Muscle of leg (tissue), 3 donors: ENCODE measurements at regions not wholly inside any gene's neighbourhood (a gene's known extent, or its start where the extent isn't known, plus 50 kb on each side); places are given as distances from the start of the nearest gene placed in this dataset.
"Not testable (repeated sequence)": the region's sequence is repeated elsewhere in the genome, so short reads cannot be mapped to it uniquely, and the experiment has no call there.

Experiments used
- DNase-seq: peaks from one replicate; pipeline ENCODE4 v3.0.0; 2013
- H3K27ac ChIP-seq: one replicate; pipeline ENCODE4 v1.5.1; 2013; ENCODE audit warnings: mild to moderate bottlenecking, low read length, control low read depth
- H3K27me3 ChIP-seq: one replicate; pipeline ENCODE4 v1.6.1; 2013; ENCODE audit warnings: low read length; ENCODE audit not compliant: control insufficient read depth, insufficient read depth
- H3K36me3 ChIP-seq: one replicate; pipeline ENCODE4 v1.6.1; 2013; ENCODE audit warnings: low read length; ENCODE audit not compliant: control insufficient read depth, insufficient read depth
- H3K4me1 ChIP-seq: one replicate; pipeline ENCODE4 v1.6.1; 2013; ENCODE audit warnings: low read length; ENCODE audit not compliant: control insufficient read depth, insufficient read depth
- H3K4me3 ChIP-seq: one replicate; pipeline ENCODE4 v1.5.1; 2013; ENCODE audit warnings: low read length, control low read depth
- H3K9me3 ChIP-seq: replicated peaks from 2 replicates; pipeline ENCODE4 v1.6.1; 2013; ENCODE audit warnings: low read depth, low read length; ENCODE audit not compliant: control insufficient read depth
- WGBS: methylation state at CpG from one replicate; pipeline ENCODE4 v1.1.5; 2013; ENCODE audit warnings: missing lambda C conversion rate; ENCODE audit not compliant: insufficient coverage; 5-methylcytosine and 5-hydroxymethylcytosine counted together

- H3K36me3 ChIP-seq = no peaks in the 10 kb centered on the region
- no peaks in the 10 kb centered on the region for H3K4me1 ChIP-seq
- DNase-seq = peak; percentile 64
- H3K27ac ChIP-seq = no peak overlapping the region
- H3K27me3 ChIP-seq = no peaks in the 10 kb centered on the region
- H3K4me3 ChIP-seq = no peak overlapping the region
- WGBS = no CpG with 5 or more reads among the region's 2 CpGs
- no peaks in the 10 kb centered on the region for H3K9me3 ChIP-seq
These were observed 89.0 kb upstream of the PIP4K2A start for GRCh38 chr10:22803261-22803885.

GRCh38 chr10:22801785-22802184, 87.4 kb upstream of the PIP4K2A start:
- Histone ChIP-seq H3K27me3 (no peaks in the 10 kb centered on the region), H3K4me3 (no peak overlapping the region), H3K9me3 (no peaks in the 10 kb centered on the region), H3K36me3 (no peaks in the 10 kb centered on the region), H3K27ac (no peak overlapping the region), H3K4me1 (no peaks in the 10 kb centered on the region)
- no CpG with 5 or more reads among the region's 1 CpG for WGBS
- peak; percentile 55 for DNase-seq

- H3K27ac ChIP-seq, H3K4me3 ChIP-seq, DNase-seq, H3K36me3 ChIP-seq, H3K9me3 ChIP-seq, H3K4me1 ChIP-seq, H3K27me3 ChIP-seq: not testable (repeated sequence)
- no CpG with 5 or more reads among the region's 1 CpG for WGBS
These were observed 83.4 kb upstream of the PIP4K2A start for GRCh38 chr10:22797796-22798195.

- no peak for DNase-seq
- no CpG with 5 or more reads among the region's 3 CpGs for WGBS
- Histone ChIP-seq H3K36me3 (no peaks in the 10 kb centered on the region), H3K27me3 (no peaks in the 10 kb centered on the region), H3K4me1 (no peaks in the 10 kb centered on the region), H3K27ac (no peak overlapping the region), H3K4me3 (no peak overlapping the region), H3K9me3 (no peaks in the 10 kb centered on the region)
These were observed 81.2 kb upstream of the PIP4K2A start for GRCh38 chr10:22795546-22795945.

DNA sequence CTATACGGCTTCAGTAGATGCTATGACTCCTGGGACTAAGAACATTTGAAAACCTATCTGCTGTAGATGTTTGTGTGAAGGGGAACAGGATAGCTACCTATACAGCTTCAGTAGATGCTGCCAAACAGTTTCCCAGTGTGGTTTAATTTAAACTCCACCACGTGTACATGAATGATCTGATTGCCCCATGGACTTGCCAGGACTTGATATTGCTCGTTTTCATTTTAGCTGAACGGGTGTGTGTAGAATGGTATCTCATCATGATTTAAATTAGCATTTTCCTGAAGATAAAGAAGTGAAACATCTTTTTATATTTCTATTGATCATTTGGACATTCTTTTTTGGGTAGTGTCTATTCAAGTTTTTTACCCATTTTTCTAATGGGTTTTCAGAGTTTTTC, 77.8 kb upstream of the PIP4K2A start:
- Histone ChIP-seq H3K27me3 (no peaks in the 10 kb centered on the region), H3K4me3 (no peak overlapping the region), H3K4me1 (no peaks in the 10 kb centered on the region), H3K36me3 (no peaks in the 10 kb centered on the region), H3K9me3 (no peaks in the 10 kb centered on the region), H3K27ac (no peak overlapping the region)
- DNase-seq = no peak
- WGBS = 33% methylated on average over 1 of the region's 4 CpGs

DNA sequence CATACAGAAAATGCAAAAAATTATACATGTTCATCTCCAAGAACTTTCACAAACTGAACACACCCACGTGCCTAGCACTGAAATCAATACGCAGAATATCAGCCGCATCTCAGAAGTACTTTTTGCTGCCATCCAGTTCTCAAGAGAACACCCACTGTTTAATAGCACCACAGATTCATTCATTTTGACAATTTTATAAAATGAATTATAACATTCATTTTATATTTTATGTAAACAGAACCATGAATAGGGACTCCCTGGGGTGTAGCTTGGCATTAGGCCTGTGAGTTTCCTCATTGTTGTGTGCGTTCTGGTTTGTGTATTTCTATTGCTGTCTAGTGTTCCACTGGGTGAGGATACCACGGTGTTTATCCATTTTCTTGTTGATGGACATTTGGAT, 77.3 kb upstream of the PIP4K2A start:
- WGBS = 14% methylated on average over 1 of the region's 5 CpGs
- Histone ChIP-seq H3K9me3 (no peaks in the 10 kb centered on the region), H3K27ac (no peak overlapping the region), H3K36me3 (no peaks in the 10 kb centered on the region), H3K4me1 (no peaks in the 10 kb centered on the region), H3K4me3 (no peak overlapping the region), H3K27me3 (no peaks in the 10 kb centered on the region)
- DNase-seq = peak; percentile 9

- Histone ChIP-seq H3K4me1 (peaks cover 5% of the 10 kb centered on the region), H3K27me3 (no peaks in the 10 kb centered on the region), H3K36me3 (no peaks in the 10 kb centered on the region), H3K27ac (no peak overlapping the region), H3K4me3 (no peak overlapping the region), H3K9me3 (no peaks in the 10 kb centered on the region)
- WGBS = no CpG with 5 or more reads among the region's 1 CpG
- no peak for DNase-seq
These were observed 70.3 kb upstream of the PIP4K2A start for GRCh38 chr10:22784668-22785067.

- H3K27me3 ChIP-seq = no peaks in the 10 kb centered on the region
These were observed 69.4 kb upstream of the PIP4K2A start for GRCh38 chr10:22783807-22784206.

DNA sequence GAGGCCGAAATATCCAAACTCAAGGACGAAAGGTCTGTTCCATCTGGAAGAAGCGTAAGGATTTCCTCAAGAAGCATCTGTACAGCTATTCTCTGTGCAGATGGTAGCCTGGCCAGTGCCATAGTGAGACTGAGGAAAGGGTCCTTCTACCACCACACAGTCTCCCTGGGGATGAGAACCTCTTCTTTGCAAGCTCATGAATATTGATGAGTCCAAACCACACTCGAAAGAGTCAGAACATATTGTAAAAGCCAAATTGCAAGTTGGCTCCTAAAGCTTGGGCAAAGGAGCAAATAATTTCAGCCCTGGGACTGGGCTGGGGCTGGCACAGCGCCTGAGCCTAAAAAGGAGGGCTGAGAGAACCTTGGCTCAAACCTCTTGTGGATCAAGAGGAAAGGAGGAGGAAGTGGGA, 66.1 kb upstream of the PIP4K2A start:
- no peaks in the 10 kb centered on the region for H3K27me3 ChIP-seq
- H3K4me1 ChIP-seq = peaks cover 5% of the 10 kb centered on the region
- no peaks in the 10 kb centered on the region for H3K36me3 ChIP-seq
- no peak overlapping the region for H3K27ac ChIP-seq
- H3K4me3 ChIP-seq = no peak overlapping the region
- DNase-seq = peak; percentile 20
- H3K9me3 ChIP-seq = no peaks in the 10 kb centered on the region
- WGBS = 63% methylated on average over 1 of the region's 5 CpGs

More at GRCh38 chr10:22783807-22784206, 69.4 kb upstream of the PIP4K2A start:
- H3K9me3 ChIP-seq = no peaks in the 10 kb centered on the region
- WGBS = no CpG with 5 or more reads among the region's 3 CpGs
- H3K36me3 ChIP-seq = no peaks in the 10 kb centered on the region
- no peak overlapping the region for H3K4me3 ChIP-seq
- H3K4me1 ChIP-seq = peaks cover 5% of the 10 kb centered on the region
- H3K27ac ChIP-seq = no peak overlapping the region
- no peak for DNase-seq

- no peak for DNase-seq
- Histone ChIP-seq H3K4me1 (peaks cover 5% of the 10 kb centered on the region), H3K27ac (no peak overlapping the region), H3K36me3 (no peaks in the 10 kb centered on the region), H3K9me3 (no peaks in the 10 kb centered on the region), H3K4me3 (no peak overlapping the region), H3K27me3 (no peaks in the 10 kb centered on the region)
- 80% methylated on average over 2 of the region's 4 CpGs for WGBS
These were observed 65.1 kb upstream of the PIP4K2A start for GRCh38 chr10:22779331-22780019.
